LoVo (cell line): ENCODE measurements at regions not wholly inside any gene's neighbourhood (a gene's known extent, or its start where the extent isn't known, plus 50 kb on each side); places are given as distances from the start of the nearest gene placed in this dataset.
"Not testable (repeated sequence)": the region's sequence is repeated elsewhere in the genome, so short reads cannot be mapped to it uniquely, and the experiment has no call there.

ENCODE experiments used
- DNase-seq: peaks from one replicate; pipeline ENCODE4 v3.0.0-alpha.2; 2016; ENCODE audit warnings: low spot score

- no peak for DNase-seq
These were observed 179.0 kb downstream of the BCAS1 start for GRCh38 chr20:53891306-53891894.

- DNase-seq: no peak
These were observed 179.7 kb downstream of the BCAS1 start for GRCh38 chr20:53890443-53891305.

- no peak for DNase-seq
These were observed 180.8 kb downstream of the BCAS1 start for GRCh38 chr20:53889411-53890148.

- DNase-seq: no peak
These were observed 181.4 kb downstream of the BCAS1 start for GRCh38 chr20:53888951-53889350.

- no peak for DNase-seq
These were observed 181.9 kb downstream of the BCAS1 start for GRCh38 chr20:53888510-53888909.

- DNase-seq: no peak
These were observed 182.4 kb downstream of the BCAS1 start for GRCh38 chr20:53887973-53888372.

- no peak for DNase-seq
These were observed 185.4 kb downstream of the BCAS1 start for GRCh38 chr20:53884859-53885541.

- DNase-seq: no peak
These were observed 187.1 kb downstream of the BCAS1 start for GRCh38 chr20:53883098-53883911.

GRCh38 chr20:53882438-53882986 is 187.9 kb downstream of the BCAS1 start:
- not testable (repeated sequence) for DNase-seq

- DNase-seq: no peak
These were observed 189.0 kb downstream of the BCAS1 start for GRCh38 chr20:53881362-53881761.

- DNase-seq: no peak
These were observed 190.2 kb downstream of the BCAS1 start for GRCh38 chr20:53880108-53880641.

GRCh38 chr20:53879048-53879684 is 191.2 kb downstream of the BCAS1 start:
- no peak for DNase-seq

- no peak for DNase-seq
These were observed 191.9 kb downstream of the BCAS1 start for GRCh38 chr20:53878262-53879047.

GRCh38 chr20:53876956-53877355 is 193.4 kb downstream of the BCAS1 start:
- DNase-seq: no peak

- no peak for DNase-seq
These were observed 193.9 kb downstream of the BCAS1 start for GRCh38 chr20:53876470-53876869.

GRCh38 chr20:53875452-53875851 is 194.9 kb downstream of the BCAS1 start:
- DNase-seq: no peak

GRCh38 chr20:53874706-53875105 is 195.7 kb downstream of the BCAS1 start:
- DNase-seq: no peak

GRCh38 chr20:53874104-53874503 is 196.3 kb downstream of the BCAS1 start:
- no peak for DNase-seq

GRCh38 chr20:53873230-53873604 is 197.2 kb downstream of the BCAS1 start:
- no peak for DNase-seq
